Fibroblast of lung (primary cell): ENCODE measurements at regions not wholly inside any gene's neighbourhood (a gene's known extent, or its start where the extent isn't known, plus 50 kb on each side); places are given as distances from the start of the nearest gene placed in this dataset.

ENCODE experiments used
- DNase-seq, 2 donors: peaks; one replicate each; pipeline versions ENCODE4 v3.0.0 to v3.0.0-alpha.2; 2010; ENCODE audit warnings: low read depth in 2 of 2
- H2AFZ ChIP-seq: 2 replicates; pipeline ENCODE4 v1.5.1; 2012; ENCODE audit warnings: low read length, control low read depth, inconsistent platforms
- H3K27ac ChIP-seq: 2 replicates; pipeline ENCODE4 v1.5.1; 2011; ENCODE audit warnings: low read length, control low read depth; ENCODE audit not compliant: insufficient read depth
- H3K27me3 ChIP-seq: 2 replicates; pipeline ENCODE4 v1.5.1; 2011; ENCODE audit warnings: mild to moderate bottlenecking, low read length; ENCODE audit not compliant: control insufficient read depth, insufficient read depth
- H3K36me3 ChIP-seq: 2 replicates; pipeline ENCODE4 v1.5.1; 2011; ENCODE audit warnings: low read length; ENCODE audit not compliant: control insufficient read depth, insufficient read depth
- H3K4me1 ChIP-seq: 2 replicates; pipeline ENCODE4 v1.5.1; 2011; ENCODE audit warnings: low read length; ENCODE audit not compliant: control insufficient read depth, insufficient read depth; ENCODE audit errors: extremely low read depth
- H3K4me2 ChIP-seq: 2 replicates; pipeline ENCODE4 v1.5.1; 2011; ENCODE audit warnings: low read length, control low read depth; ENCODE audit not compliant: insufficient read depth; ENCODE audit errors: extremely low read depth
- H3K4me3 ChIP-seq, 4 experiments: fragments of 200-600 bp in 1 of 4; sonication (generic) in 1 of 4; replicated peaks in 1 of 4; 2 replicates each; pipeline ENCODE4 v1.5.1; 2011 to 2016; ENCODE audit warnings: low read length in 4 of 4, low read depth in 3 of 4, mild to moderate bottlenecking in 3 of 4, control low read depth in 2 of 4, inconsistent platforms in 1 of 4, mixed read lengths in 1 of 4; ENCODE audit not compliant: insufficient read depth in 1 of 4; ENCODE audit errors: control extremely low read depth in 1 of 4
- H3K79me2 ChIP-seq: 2 replicates; pipeline ENCODE4 v1.5.1; 2012; ENCODE audit warnings: mild to moderate bottlenecking, low read length, inconsistent platforms; ENCODE audit not compliant: control insufficient read depth, insufficient read depth
- H3K9ac ChIP-seq: 2 replicates; pipeline ENCODE4 v1.5.1; 2011; ENCODE audit warnings: mild to moderate bottlenecking, low read length, control low read depth; ENCODE audit not compliant: insufficient read depth
- H3K9me3 ChIP-seq: 2 replicates; pipeline ENCODE4 v1.5.1; 2012; ENCODE audit warnings: low read depth, low read length; ENCODE audit not compliant: control insufficient read depth, insufficient read depth
- H4K20me1 ChIP-seq: 2 replicates; pipeline ENCODE4 v1.5.1; 2011; ENCODE audit warnings: low read length; ENCODE audit not compliant: control insufficient read depth, insufficient read depth; ENCODE audit errors: extremely low read depth
- EZH2 ChIP-seq: IDR thresholded peaks from 2 replicates; pipeline ENCODE4 v1.5.1; 2012; ENCODE audit warnings: low read length, control low read depth, mild to moderate bottlenecking; ENCODE audit errors: missing control alignments
- TF ChIP-seq, protein P1 (sequence below), 2 donors: IDR thresholded peaks in 1 of 2; conservative IDR thresholded peaks in 1 of 2; 1 replicate in 1 of 2; 2 replicates in 1 of 2; pipeline ENCODE4 v1.5.1; 2011 to 2012; ENCODE audit warnings: low read length in 2 of 2, control low read depth in 1 of 2, inconsistent platforms in 1 of 2, low read depth in 1 of 2, mild to moderate bottlenecking in 1 of 2

DNA sequence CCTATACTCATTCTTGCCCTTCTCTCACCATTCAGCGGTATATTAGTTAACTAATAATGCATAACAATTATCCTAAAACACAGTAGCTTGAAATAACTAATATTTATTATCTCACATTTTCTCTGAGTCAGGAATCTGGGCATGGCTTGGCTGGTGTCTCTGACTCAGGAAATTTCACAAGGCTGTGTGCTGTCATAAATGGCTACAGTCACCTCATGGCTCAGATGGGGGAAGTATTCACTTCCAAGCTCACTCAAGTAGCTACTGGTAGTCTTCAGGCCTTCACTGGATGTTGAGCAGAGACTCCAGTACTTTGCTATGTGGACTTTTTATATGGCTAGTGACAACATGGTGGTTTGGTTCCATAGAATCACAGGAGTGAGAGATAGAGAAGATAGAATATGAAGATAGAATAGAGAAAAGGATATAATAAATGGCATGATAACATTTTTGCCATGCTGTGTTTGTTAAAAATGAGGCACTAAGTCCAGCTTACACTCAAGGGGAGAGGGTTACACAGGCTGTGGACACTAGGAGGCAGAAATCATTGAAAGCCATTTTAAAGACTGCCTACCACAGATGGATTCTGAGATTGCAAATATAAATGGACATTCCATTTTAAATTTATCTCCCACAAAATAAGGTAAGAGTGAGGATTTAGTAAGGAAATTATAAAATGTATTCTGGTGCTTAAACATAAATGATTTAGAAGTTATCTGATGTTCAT lies 997.8 kb upstream of the CHORDC1 start:
- no peaks in the 10 kb centered on the region for H3K79me2 ChIP-seq
- no peak overlapping the region for H2AFZ ChIP-seq
- no peak overlapping the region for H3K27ac ChIP-seq
- H3K4me1 ChIP-seq, result no peaks in the 10 kb centered on the region
- H3K4me3 ChIP-seq, result no peak overlapping the region
- H3K9me3 ChIP-seq, result no peaks in the 10 kb centered on the region
- H4K20me1 ChIP-seq, result no peaks in the 10 kb centered on the region
- H3K9ac ChIP-seq, result no peak overlapping the region
- no peak overlapping the region for H3K4me2 ChIP-seq
- no peaks in the 10 kb centered on the region for H3K27me3 ChIP-seq
- no peaks in the 10 kb centered on the region for H3K36me3 ChIP-seq
- TF ChIP-seq, protein P1, sequence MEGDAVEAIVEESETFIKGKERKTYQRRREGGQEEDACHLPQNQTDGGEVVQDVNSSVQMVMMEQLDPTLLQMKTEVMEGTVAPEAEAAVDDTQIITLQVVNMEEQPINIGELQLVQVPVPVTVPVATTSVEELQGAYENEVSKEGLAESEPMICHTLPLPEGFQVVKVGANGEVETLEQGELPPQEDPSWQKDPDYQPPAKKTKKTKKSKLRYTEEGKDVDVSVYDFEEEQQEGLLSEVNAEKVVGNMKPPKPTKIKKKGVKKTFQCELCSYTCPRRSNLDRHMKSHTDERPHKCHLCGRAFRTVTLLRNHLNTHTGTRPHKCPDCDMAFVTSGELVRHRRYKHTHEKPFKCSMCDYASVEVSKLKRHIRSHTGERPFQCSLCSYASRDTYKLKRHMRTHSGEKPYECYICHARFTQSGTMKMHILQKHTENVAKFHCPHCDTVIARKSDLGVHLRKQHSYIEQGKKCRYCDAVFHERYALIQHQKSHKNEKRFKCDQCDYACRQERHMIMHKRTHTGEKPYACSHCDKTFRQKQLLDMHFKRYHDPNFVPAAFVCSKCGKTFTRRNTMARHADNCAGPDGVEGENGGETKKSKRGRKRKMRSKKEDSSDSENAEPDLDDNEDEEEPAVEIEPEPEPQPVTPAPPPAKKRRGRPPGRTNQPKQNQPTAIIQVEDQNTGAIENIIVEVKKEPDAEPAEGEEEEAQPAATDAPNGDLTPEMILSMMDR (conservative IDR thresholded peaks at IDR 0.05 in 1 of 2, IDR thresholded peaks at IDR 0.05 in 1 of 2; ENCODE audit: low read depth in 1 of 2, low read length in 2 of 2), result peak in 1 of 2 donors; percentile 5
- TF ChIP-seq EZH2, result no peak
- DNase-seq, result peak; percentile 42 to 71

DNA sequence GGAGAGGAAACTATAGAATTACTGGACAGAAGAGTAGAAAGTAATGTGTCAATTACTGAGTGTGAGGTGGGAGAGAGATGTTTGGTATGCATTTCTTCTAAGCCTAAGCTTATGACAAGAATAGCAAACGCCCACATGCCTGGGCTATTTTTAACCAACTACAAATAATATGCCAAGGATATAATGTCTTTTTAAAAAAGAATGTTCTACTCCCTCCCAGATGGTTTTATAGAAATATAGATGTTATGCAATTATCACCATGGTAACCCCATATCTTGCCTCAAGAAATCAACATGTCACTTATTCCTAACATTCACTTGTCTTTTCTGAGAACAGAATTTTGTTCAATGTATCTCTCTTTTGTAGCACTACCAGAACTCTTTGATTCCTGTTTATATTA lies 996.7 kb upstream of the CHORDC1 start:
- Histone ChIP-seq H3K36me3 (no peaks in the 10 kb centered on the region), H3K27me3 (no peaks in the 10 kb centered on the region), H2AFZ (no peak overlapping the region), H3K4me1 (no peaks in the 10 kb centered on the region), H3K9ac (no peak overlapping the region), H3K79me2 (no peaks in the 10 kb centered on the region), H3K9me3 (no peaks in the 10 kb centered on the region), H3K4me3 (no peak overlapping the region), H3K27ac (no peak overlapping the region), H4K20me1 (no peaks in the 10 kb centered on the region), H3K4me2 (no peak overlapping the region)
- TF ChIP-seq EZH2, result no peak
- TF ChIP-seq, protein P1 (conservative IDR thresholded peaks at IDR 0.05 in 1 of 2, IDR thresholded peaks at IDR 0.05 in 1 of 2; ENCODE audit: low read depth in 1 of 2, low read length in 2 of 2), result no peak
- peak; percentile 42 to 43 for DNase-seq

DNA sequence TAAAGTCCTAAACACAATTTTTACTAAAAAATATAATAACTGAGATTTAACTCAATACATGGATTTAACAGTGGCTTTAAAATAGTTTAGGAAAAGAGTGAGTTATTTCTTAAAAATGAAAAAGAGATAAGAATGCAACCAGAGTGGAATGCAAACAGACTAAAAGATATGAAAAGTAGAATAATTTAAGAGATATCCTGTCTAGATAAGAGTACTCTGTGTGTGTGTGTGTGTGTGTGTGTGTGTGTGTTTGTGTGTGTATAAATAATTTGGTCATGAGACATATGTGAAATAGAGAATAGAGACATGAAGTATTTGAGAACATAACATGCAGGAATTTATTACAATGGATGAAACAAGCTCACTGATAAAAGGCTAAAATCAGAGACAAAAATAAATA lies 986.9 kb upstream of the CHORDC1 start:
- peak in 1 of 2 donors; percentile 36 for DNase-seq
- H3K9me3 ChIP-seq, result no peaks in the 10 kb centered on the region
- no peak overlapping the region for H3K27ac ChIP-seq
- H4K20me1 ChIP-seq, result no peaks in the 10 kb centered on the region
- no peak overlapping the region for H3K4me2 ChIP-seq
- no peaks in the 10 kb centered on the region for H3K36me3 ChIP-seq
- no peak overlapping the region for H3K9ac ChIP-seq
- H3K4me1 ChIP-seq, result no peaks in the 10 kb centered on the region
- H3K4me3 ChIP-seq, result no peak overlapping the region
- no peaks in the 10 kb centered on the region for H3K79me2 ChIP-seq
- no peak for TF ChIP-seq EZH2
- TF ChIP-seq, protein P1 (conservative IDR thresholded peaks at IDR 0.05 in 1 of 2, IDR thresholded peaks at IDR 0.05 in 1 of 2; ENCODE audit: low read depth in 1 of 2, low read length in 2 of 2), result no peak
- H3K27me3 ChIP-seq, result no peaks in the 10 kb centered on the region
- no peak overlapping the region for H2AFZ ChIP-seq
